ENCODE measurements at regions not wholly inside any gene's neighbourhood (a gene's known extent, or its start where the extent isn't known, plus 50 kb on each side); places are given as distances from the start of the nearest gene placed in this dataset.
A peak's percentile ranks its signal among the peaks of the same experiment; 100 is the strongest.
"Not testable (repeated sequence)": the region's sequence is repeated elsewhere in the genome, so short reads cannot be mapped to it uniquely, and the experiment has no call there.

GRCh38 chr1:119266386-119266785, 102.2 kb upstream of the HAO2 start:
- H3K27me3 ChIP-seq (replicated peaks in 1 of 2; ENCODE audit: control insufficient read depth in 2 of 2, extremely low read depth in 1 of 2, insufficient read depth in 2 of 2, low read length in 1 of 2), result no peaks in the 10 kb centered on the region
- H3K9me3 ChIP-seq, result no peaks in the 10 kb centered on the region
- Mint-ChIP-seq H3K4me1 (no peaks in the 10 kb centered on the region), H3K36me3 (no peaks in the 10 kb centered on the region), H3K27ac (no peak overlapping the region), H3K27me3 (peaks cover 5 to 9% of the 10 kb centered on the region in 2 donors), H3K9me3 (no peaks in the 10 kb centered on the region), H3K4me3 (no peak overlapping the region)
- DNase-seq (no peak), ATAC-seq (replicated peaks in 1 of 4) (no peak)
- CTCF ChIA-PET, result no interaction called here
- WGBS (ENCODE audit: insufficient coverage), result no CpG with 5 or more reads among the region's 1 CpG
- no peaks in the 10 kb centered on the region for H3K36me3 ChIP-seq (ENCODE audit: control insufficient read depth in 2 of 2, extremely low read depth in 1 of 2, insufficient read depth in 1 of 2, low read length in 1 of 2)
- H3K4me3 ChIP-seq (ENCODE audit: control insufficient read depth in 1 of 2, extremely low read depth in 1 of 2, low read length in 1 of 2), result no peak overlapping the region
- no peaks in the 10 kb centered on the region for H3K4me1 ChIP-seq (ENCODE audit: control insufficient read depth in 1 of 2, extremely low read depth in 1 of 2, insufficient read depth in 2 of 2, low read length in 2 of 2)
- H3K27ac ChIP-seq (ENCODE audit: low read length), result no peak overlapping the region
- POLR2A ChIA-PET, result no interaction called here

GRCh38 chr1:119266858-119267257, 101.7 kb upstream of the HAO2 start:
- POLR2A ChIA-PET, result no interaction called here
- no peaks in the 10 kb centered on the region for H3K4me1 ChIP-seq (ENCODE audit: control insufficient read depth in 1 of 2, extremely low read depth in 1 of 2, insufficient read depth in 2 of 2, low read length in 2 of 2)
- no peaks in the 10 kb centered on the region for H3K4me1 Mint-ChIP-seq
- no peaks in the 10 kb centered on the region for H3K36me3 ChIP-seq (ENCODE audit: control insufficient read depth in 2 of 2, extremely low read depth in 1 of 2, insufficient read depth in 1 of 2, low read length in 1 of 2)
- ATAC-seq (replicated peaks in 1 of 4) (no peak), DNase-seq (no peak)
- no CpG with 5 or more reads among the region's 3 CpGs for WGBS (ENCODE audit: insufficient coverage)
- H3K4me3 Mint-ChIP-seq, result no peak overlapping the region
- no peaks in the 10 kb centered on the region for H3K27me3 ChIP-seq (replicated peaks in 1 of 2; ENCODE audit: control insufficient read depth in 2 of 2, extremely low read depth in 1 of 2, insufficient read depth in 2 of 2, low read length in 1 of 2)
- CTCF ChIA-PET, result no interaction called here
- H3K27ac Mint-ChIP-seq, result no peak overlapping the region
- H3K27me3 Mint-ChIP-seq, result peaks cover 5 to 9% of the 10 kb centered on the region in 2 donors
- no peaks in the 10 kb centered on the region for H3K9me3 ChIP-seq
- H3K4me3 ChIP-seq (ENCODE audit: control insufficient read depth in 1 of 2, extremely low read depth in 1 of 2, low read length in 1 of 2), result no peak overlapping the region
- H3K27ac ChIP-seq (ENCODE audit: low read length), result no peak overlapping the region
- no peaks in the 10 kb centered on the region for H3K9me3 Mint-ChIP-seq
- H3K36me3 Mint-ChIP-seq, result no peaks in the 10 kb centered on the region

- WGBS (ENCODE audit: insufficient coverage), result 69% methylated on average over 2 of the region's 4 CpGs
- H3K4me3 Mint-ChIP-seq; H3K27ac Mint-ChIP-seq; H3K9me3 Mint-ChIP-seq; CTCF ChIA-PET; H3K27me3 ChIP-seq (replicated peaks in 1 of 2; ENCODE audit: control insufficient read depth in 2 of 2, extremely low read depth in 1 of 2, insufficient read depth in 2 of 2, low read length in 1 of 2); H3K36me3 ChIP-seq (ENCODE audit: control insufficient read depth in 2 of 2, extremely low read depth in 1 of 2, insufficient read depth in 1 of 2, low read length in 1 of 2); H3K36me3 Mint-ChIP-seq; H3K27me3 Mint-ChIP-seq; H3K4me3 ChIP-seq (ENCODE audit: control insufficient read depth in 1 of 2, extremely low read depth in 1 of 2, low read length in 1 of 2); H3K4me1 ChIP-seq (ENCODE audit: control insufficient read depth in 1 of 2, extremely low read depth in 1 of 2, insufficient read depth in 2 of 2, low read length in 2 of 2); H3K27ac ChIP-seq (ENCODE audit: low read length); POLR2A ChIA-PET; ATAC-seq (replicated peaks in 1 of 4); H3K9me3 ChIP-seq; DNase-seq; H3K4me1 Mint-ChIP-seq: not testable (repeated sequence)
These were observed 101.3 kb upstream of the HAO2 start for GRCh38 chr1:119267288-119267687.

- H3K4me3 Mint-ChIP-seq, result no peak overlapping the region
- H3K9me3 Mint-ChIP-seq, result no peaks in the 10 kb centered on the region
- no peaks in the 10 kb centered on the region for H3K4me1 Mint-ChIP-seq
- H3K27me3 Mint-ChIP-seq, result peaks cover 5 to 14% of the 10 kb centered on the region in 2 donors
- Histone ChIP-seq H3K27ac (ENCODE audit: low read length) (no peak overlapping the region), H3K27me3 (replicated peaks in 1 of 2; ENCODE audit: control insufficient read depth in 2 of 2, extremely low read depth in 1 of 2, insufficient read depth in 2 of 2, low read length in 1 of 2) (no peaks in the 10 kb centered on the region), H3K4me3 (ENCODE audit: control insufficient read depth in 1 of 2, extremely low read depth in 1 of 2, low read length in 1 of 2) (no peak overlapping the region), H3K36me3 (ENCODE audit: control insufficient read depth in 2 of 2, extremely low read depth in 1 of 2, insufficient read depth in 1 of 2, low read length in 1 of 2) (no peaks in the 10 kb centered on the region), H3K4me1 (ENCODE audit: control insufficient read depth in 1 of 2, extremely low read depth in 1 of 2, insufficient read depth in 2 of 2, low read length in 2 of 2) (no peaks in the 10 kb centered on the region), H3K9me3 (no peaks in the 10 kb centered on the region)
- H3K36me3 Mint-ChIP-seq, result no peaks in the 10 kb centered on the region
- CTCF ChIA-PET, result no interaction called here
- H3K27ac Mint-ChIP-seq, result no peak overlapping the region
- no peak for DNase-seq
- no peak for ATAC-seq (replicated peaks in 1 of 4)
- POLR2A ChIA-PET, result no interaction called here
- WGBS (ENCODE audit: insufficient coverage), result no CpG with 5 or more reads among the region's 1 CpG
These were observed 99.7 kb upstream of the HAO2 start for GRCh38 chr1:119268879-119269278.

GRCh38 chr1:119275145-119276134, 93.1 kb upstream of the HAO2 start:
- no peaks in the 10 kb centered on the region for H3K36me3 Mint-ChIP-seq
- ATAC-seq (replicated peaks in 1 of 4) (peak in 1 of 4 experiments; percentile 36), DNase-seq (peak in 22 of 35 experiments; percentile 2 to 66 (median 15))
- no peak overlapping the region for H3K27ac Mint-ChIP-seq
- peaks cover 1 to 20% of the 10 kb centered on the region in 2 donors for H3K27me3 Mint-ChIP-seq
- no peaks in the 10 kb centered on the region for H3K27me3 ChIP-seq (replicated peaks in 1 of 2; ENCODE audit: control insufficient read depth in 2 of 2, extremely low read depth in 1 of 2, insufficient read depth in 2 of 2, low read length in 1 of 2)
- CTCF ChIA-PET, result interaction anchor here (0.6 to 2.1 kb wide), 9 partner anchors 7 to 403 kb away, joined by 3 to 5 read pairs (median 3); no protein-coding TSS in a partner anchor
- H3K9me3 ChIP-seq, result no peaks in the 10 kb centered on the region
- POLR2A ChIA-PET, result no interaction called here
- no peaks in the 10 kb centered on the region for H3K4me1 Mint-ChIP-seq
- H3K4me3 ChIP-seq (ENCODE audit: control insufficient read depth in 1 of 2, extremely low read depth in 1 of 2, low read length in 1 of 2), result no peak overlapping the region
- no peaks in the 10 kb centered on the region for H3K36me3 ChIP-seq (ENCODE audit: control insufficient read depth in 2 of 2, extremely low read depth in 1 of 2, insufficient read depth in 1 of 2, low read length in 1 of 2)
- no peaks in the 10 kb centered on the region for H3K4me1 ChIP-seq (ENCODE audit: control insufficient read depth in 1 of 2, extremely low read depth in 1 of 2, insufficient read depth in 2 of 2, low read length in 2 of 2)
- WGBS (ENCODE audit: insufficient coverage), result 0% methylated on average over 1 of the region's 6 CpGs
- H3K9me3 Mint-ChIP-seq, result no peaks in the 10 kb centered on the region
- H3K27ac ChIP-seq (ENCODE audit: low read length), result no peak overlapping the region
- H3K4me3 Mint-ChIP-seq, result no peak overlapping the region

GRCh38 chr1:119276558-119276957, 92.0 kb upstream of the HAO2 start:
- H3K4me3 ChIP-seq (ENCODE audit: control insufficient read depth in 1 of 2, extremely low read depth in 1 of 2, low read length in 1 of 2), result no peak overlapping the region
- ChIA-PET CTCF (interaction anchor here in 1 of 2 donors (0.8 kb wide), 1 partner anchor 398 kb away, joined by 3 read pairs; no protein-coding TSS in a partner anchor), POLR2A (no interaction called here)
- Mint-ChIP-seq H3K9me3 (no peaks in the 10 kb centered on the region), H3K27ac (no peak overlapping the region), H3K4me1 (no peaks in the 10 kb centered on the region), H3K27me3 (peaks cover 3 to 26% of the 10 kb centered on the region in 2 donors), H3K4me3 (no peak overlapping the region), H3K36me3 (no peaks in the 10 kb centered on the region)
- DNase-seq, result no peak
- H3K36me3 ChIP-seq (ENCODE audit: control insufficient read depth in 2 of 2, extremely low read depth in 1 of 2, insufficient read depth in 1 of 2, low read length in 1 of 2), result no peaks in the 10 kb centered on the region
- ATAC-seq (replicated peaks in 1 of 4), result no peak
- H3K27ac ChIP-seq (ENCODE audit: low read length), result no peak overlapping the region
- no peaks in the 10 kb centered on the region for H3K9me3 ChIP-seq
- no peaks in the 10 kb centered on the region for H3K4me1 ChIP-seq (ENCODE audit: control insufficient read depth in 1 of 2, extremely low read depth in 1 of 2, insufficient read depth in 2 of 2, low read length in 2 of 2)
- H3K27me3 ChIP-seq (replicated peaks in 1 of 2; ENCODE audit: control insufficient read depth in 2 of 2, extremely low read depth in 1 of 2, insufficient read depth in 2 of 2, low read length in 1 of 2), result no peaks in the 10 kb centered on the region
- WGBS (ENCODE audit: insufficient coverage), result no CpG with 5 or more reads among the region's 1 CpG

All from T-cell (primary cell).